T-helper 1 cell treated with Interleukin-12 subunit alpha and Interleukin-12 subunit beta and Interleukin-4 antibody, amounts not matched to agents 30 μg/mL and 1 μg/mL, for 36 hours (primary cell): ENCODE measurements at regions not wholly inside any gene's neighbourhood (a gene's known extent, or its start where the extent isn't known, plus 50 kb on each side); places are given as distances from the start of the nearest gene placed in this dataset.

Experiments used
- H3K27ac Mint-ChIP-seq: one replicate; pipeline ENCODE4 v1.8.0; 2021; ENCODE audit warnings: mild to moderate bottlenecking, mixed read lengths
- H3K27me3 Mint-ChIP-seq: one replicate; pipeline ENCODE4 v1.8.0; 2021; ENCODE audit warnings: low read depth, mixed read lengths
- H3K36me3 Mint-ChIP-seq: one replicate; pipeline ENCODE4 v1.8.0; 2021; ENCODE audit warnings: low read depth, mixed read lengths
- H3K4me1 Mint-ChIP-seq: one replicate; pipeline ENCODE4 v1.8.0; 2021; ENCODE audit warnings: low read depth, mixed read lengths
- H3K4me3 Mint-ChIP-seq: one replicate; pipeline ENCODE4 v1.8.0; 2021; ENCODE audit warnings: mild to moderate bottlenecking, moderate library complexity, mixed read lengths
- H3K9me3 Mint-ChIP-seq: one replicate; pipeline ENCODE4 v1.8.0; 2021; ENCODE audit warnings: mixed read lengths

DNA sequence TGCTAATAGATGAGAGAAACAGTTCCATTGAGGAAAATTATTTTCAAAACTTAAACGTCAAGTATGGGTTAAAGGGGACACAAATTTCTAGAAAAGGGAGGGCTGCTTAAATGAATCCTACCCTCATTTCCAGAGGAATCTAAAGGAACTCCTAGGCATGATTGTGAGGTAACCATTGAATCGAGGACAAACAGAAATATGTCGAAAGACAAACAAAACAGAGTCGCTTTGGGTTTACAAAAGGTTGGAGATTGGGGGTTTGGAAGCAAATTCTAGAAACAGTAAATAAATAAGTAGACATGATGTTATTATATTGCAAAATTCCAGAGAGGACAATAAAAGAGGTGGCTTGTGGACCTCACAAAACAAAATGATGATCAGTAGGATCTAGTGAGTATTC is 173.1 kb downstream of the FTCDNL1 start:
- no peaks in the 10 kb centered on the region for H3K4me1 Mint-ChIP-seq
- no peak overlapping the region for H3K4me3 Mint-ChIP-seq
- H3K9me3 Mint-ChIP-seq = no peaks in the 10 kb centered on the region
- H3K27ac Mint-ChIP-seq = no peak overlapping the region
- no peaks in the 10 kb centered on the region for H3K36me3 Mint-ChIP-seq
- H3K27me3 Mint-ChIP-seq = peaks cover 21% of the 10 kb centered on the region

DNA sequence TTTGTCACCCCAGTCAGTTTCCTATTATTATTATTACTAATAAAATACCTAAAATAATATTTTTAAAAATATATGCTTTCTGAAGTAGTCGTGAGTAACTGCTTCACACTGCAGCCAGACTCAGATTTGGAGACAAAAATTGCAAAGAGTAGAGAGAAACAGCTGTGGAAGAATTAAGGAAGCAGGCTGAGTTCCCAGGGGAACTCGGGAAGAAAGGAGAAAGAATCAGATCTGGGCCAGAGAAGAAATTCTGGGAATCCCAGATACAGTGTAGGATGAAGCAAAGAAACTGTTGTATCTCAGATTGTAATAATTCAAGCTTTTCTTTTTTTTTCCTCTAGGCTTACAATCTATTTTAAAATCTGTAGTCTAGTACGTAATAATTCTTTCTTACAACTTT is 182.3 kb downstream of the FTCDNL1 start:
- H3K27me3 Mint-ChIP-seq = no peaks in the 10 kb centered on the region
- no peak overlapping the region for H3K4me3 Mint-ChIP-seq
- no peaks in the 10 kb centered on the region for H3K36me3 Mint-ChIP-seq
- no peak overlapping the region for H3K27ac Mint-ChIP-seq
- H3K4me1 Mint-ChIP-seq = no peaks in the 10 kb centered on the region
- H3K9me3 Mint-ChIP-seq = no peaks in the 10 kb centered on the region

DNA sequence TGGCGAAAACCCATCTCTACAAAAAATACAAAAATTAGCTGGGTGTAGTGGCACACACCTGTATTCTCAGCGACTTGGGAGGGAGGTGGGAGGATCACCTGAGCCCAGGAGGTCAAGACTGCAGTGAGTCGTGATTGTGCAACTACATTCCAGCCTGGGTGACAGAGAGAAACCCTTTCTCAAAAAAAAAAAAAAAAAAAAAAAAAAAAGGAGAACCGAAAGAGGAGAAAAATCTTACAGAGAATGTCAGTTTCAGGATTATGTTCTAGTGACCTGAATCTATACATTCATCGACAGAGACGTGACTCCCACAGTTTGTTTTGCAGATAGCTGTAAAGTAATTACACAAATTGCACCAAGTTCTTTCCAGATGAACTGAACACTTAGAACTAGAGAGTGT is 187.8 kb downstream of the FTCDNL1 start:
- H3K27ac Mint-ChIP-seq = no peak overlapping the region
- H3K4me3 Mint-ChIP-seq = no peak overlapping the region
- H3K9me3 Mint-ChIP-seq = peaks cover 6% of the 10 kb centered on the region
- H3K27me3 Mint-ChIP-seq = peaks cover 12% of the 10 kb centered on the region
- no peaks in the 10 kb centered on the region for H3K36me3 Mint-ChIP-seq
- no peaks in the 10 kb centered on the region for H3K4me1 Mint-ChIP-seq

DNA sequence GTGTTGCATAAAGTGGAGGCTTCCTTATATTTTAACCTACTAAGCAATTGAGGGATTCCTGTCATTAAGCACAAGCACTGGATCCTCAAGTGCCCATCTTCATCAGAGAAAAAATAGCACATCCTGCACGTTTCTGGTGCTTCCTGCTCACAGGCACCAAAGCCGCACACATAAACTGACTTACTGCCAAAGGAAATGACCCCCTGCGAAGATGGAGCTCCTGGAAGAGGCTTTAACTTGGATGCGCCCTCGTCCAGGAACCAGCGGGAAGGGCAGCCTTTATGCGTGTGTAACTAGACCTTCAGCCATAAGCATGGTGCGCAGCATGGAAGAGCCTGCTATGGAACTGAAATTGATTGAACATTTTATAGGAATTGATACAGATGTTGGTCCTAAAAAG is 188.7 kb downstream of the FTCDNL1 start:
- Mint-ChIP-seq H3K4me3 (no peak overlapping the region), H3K27ac (no peak overlapping the region), H3K9me3 (peaks cover 6% of the 10 kb centered on the region), H3K4me1 (no peaks in the 10 kb centered on the region), H3K27me3 (peaks cover 20% of the 10 kb centered on the region), H3K36me3 (no peaks in the 10 kb centered on the region)

DNA sequence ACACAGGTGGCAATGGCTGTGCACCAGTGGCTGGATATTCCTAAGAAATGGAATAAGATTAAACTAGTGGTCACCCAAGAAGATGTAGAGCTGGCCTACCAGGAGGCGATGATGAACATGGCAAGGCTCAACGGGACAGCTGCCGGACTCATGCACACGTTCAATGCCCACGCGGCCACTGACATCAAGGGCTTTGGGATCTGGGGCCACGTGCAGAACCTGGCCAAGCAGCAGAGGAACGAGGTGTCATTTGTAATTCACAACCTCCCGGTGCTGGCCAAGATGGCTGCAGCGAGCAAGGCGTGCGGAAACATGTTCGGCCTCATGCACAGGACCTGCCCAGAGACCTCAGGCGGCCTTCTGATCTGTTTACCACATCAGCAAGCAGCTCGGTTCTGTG is 190.8 kb downstream of the FTCDNL1 start:
- Mint-ChIP-seq H3K27me3 (peaks cover 23% of the 10 kb centered on the region), H3K9me3 (peaks cover 6% of the 10 kb centered on the region), H3K4me3 (no peak overlapping the region), H3K27ac (no peak overlapping the region), H3K4me1 (no peaks in the 10 kb centered on the region), H3K36me3 (no peaks in the 10 kb centered on the region)

DNA sequence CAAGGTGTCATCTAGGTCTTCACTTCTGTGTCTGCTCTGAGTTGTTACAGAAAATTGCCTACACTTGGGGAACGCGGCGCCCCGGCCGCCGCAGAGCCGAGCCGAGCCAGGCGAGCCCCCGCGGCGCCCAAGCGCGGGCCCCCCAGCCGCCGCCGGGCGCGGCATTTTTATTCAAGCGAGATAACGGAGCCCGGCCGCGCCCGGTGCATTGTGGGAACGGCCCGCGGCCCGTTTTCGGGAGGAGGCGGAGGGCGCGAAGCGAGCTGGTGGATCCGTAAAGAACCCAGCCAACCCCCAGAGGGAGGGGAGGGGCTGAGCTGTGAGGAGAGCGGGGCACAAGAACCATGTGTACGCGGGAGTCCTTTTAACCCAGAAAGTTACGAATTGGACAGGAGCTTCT is 191.8 kb downstream of the FTCDNL1 start:
- Mint-ChIP-seq H3K9me3 (peaks cover 6% of the 10 kb centered on the region), H3K4me3 (no peak overlapping the region), H3K27ac (no peak overlapping the region), H3K36me3 (no peaks in the 10 kb centered on the region), H3K27me3 (peaks cover 23% of the 10 kb centered on the region), H3K4me1 (no peaks in the 10 kb centered on the region)

DNA sequence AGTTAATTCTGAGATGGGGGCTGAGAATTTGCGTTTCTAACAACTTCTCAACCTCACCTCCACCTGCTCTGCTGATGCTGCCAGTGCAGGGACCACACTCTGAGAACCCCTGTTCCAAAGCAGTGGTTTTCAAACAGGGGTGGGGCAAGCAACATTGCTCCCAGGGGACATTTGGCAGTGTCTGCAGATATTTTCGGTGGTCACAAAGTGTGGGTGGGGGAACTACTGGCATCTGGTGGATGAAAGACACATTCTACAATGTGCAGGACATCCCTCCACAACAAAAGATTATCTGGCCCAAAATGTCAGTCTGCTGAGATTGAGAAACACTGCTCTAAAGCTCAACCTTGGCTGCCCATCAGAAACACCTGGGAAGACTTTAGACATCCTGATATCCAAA is 188.7 kb upstream of the SATB2 start:
- Mint-ChIP-seq H3K4me1 (no peaks in the 10 kb centered on the region), H3K36me3 (no peaks in the 10 kb centered on the region), H3K4me3 (no peak overlapping the region), H3K9me3 (no peaks in the 10 kb centered on the region), H3K27me3 (no peaks in the 10 kb centered on the region), H3K27ac (no peak overlapping the region)

DNA sequence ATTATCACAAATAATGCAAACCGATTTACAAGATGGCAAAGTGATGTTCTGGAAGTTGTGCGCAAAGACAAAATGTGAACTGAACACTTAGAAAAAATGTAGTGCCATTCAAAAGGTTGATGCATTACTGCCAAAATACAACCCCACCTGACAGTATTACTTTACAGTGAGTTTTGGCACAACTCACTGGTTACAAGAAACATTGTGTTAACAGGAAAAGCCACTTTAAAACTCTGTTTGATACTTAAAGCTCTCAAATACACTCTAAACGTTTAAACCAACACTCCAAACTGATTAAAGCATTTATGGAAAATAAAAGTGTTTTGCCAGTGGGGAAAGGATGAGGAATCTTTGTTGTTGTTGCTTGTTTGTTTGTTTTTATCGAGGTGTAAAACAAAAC is 173.4 kb upstream of the SATB2 start:
- Mint-ChIP-seq H3K27ac (no peak overlapping the region), H3K4me1 (no peaks in the 10 kb centered on the region), H3K27me3 (peaks cover 4% of the 10 kb centered on the region), H3K9me3 (no peaks in the 10 kb centered on the region), H3K36me3 (no peaks in the 10 kb centered on the region), H3K4me3 (no peak overlapping the region)

DNA sequence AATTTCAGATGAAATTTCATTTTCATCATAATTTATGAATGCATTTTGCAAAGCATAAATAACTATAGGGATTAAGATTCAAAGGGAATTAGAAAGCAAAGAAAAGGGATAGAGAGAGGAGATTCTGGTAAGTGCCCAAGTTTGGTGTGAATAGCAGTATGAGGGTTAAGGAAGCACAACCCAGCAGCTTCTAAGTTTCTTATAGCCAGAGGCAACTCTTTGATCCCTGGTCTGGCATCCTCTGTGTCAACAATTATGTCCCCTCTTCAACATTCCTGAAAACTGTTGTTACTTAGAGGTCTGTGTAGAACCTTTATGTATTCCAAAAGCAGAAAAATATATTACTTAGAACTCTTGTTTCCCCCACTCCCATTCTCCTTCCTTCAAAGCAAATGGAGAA is 171.6 kb upstream of the SATB2 start:
- Mint-ChIP-seq H3K27ac (no peak overlapping the region), H3K27me3 (peaks cover 4% of the 10 kb centered on the region), H3K4me1 (no peaks in the 10 kb centered on the region), H3K9me3 (no peaks in the 10 kb centered on the region), H3K36me3 (no peaks in the 10 kb centered on the region), H3K4me3 (no peak overlapping the region)

DNA sequence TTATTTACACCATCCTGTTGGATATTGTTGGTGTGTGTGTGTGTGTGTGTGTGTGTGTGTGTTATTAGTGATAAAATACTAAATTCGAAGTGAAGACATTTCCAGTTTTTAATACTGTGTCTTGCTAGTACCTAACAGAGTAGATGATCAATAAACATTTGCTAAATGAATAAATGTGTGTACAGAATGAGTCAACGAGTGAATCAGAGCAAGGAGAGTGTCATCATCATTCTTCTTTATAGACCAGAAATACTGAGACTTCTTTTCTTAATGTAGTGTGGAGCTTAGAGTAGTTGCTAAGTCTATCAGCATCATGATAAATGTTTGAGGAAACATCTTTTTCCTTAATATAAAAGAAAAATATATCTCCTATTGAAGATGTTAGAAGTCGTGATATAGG is 169.7 kb upstream of the SATB2 start:
- no peaks in the 10 kb centered on the region for H3K4me1 Mint-ChIP-seq
- H3K27ac Mint-ChIP-seq = no peak overlapping the region
- no peaks in the 10 kb centered on the region for H3K9me3 Mint-ChIP-seq
- H3K36me3 Mint-ChIP-seq = no peaks in the 10 kb centered on the region
- peaks cover 4% of the 10 kb centered on the region for H3K27me3 Mint-ChIP-seq
- no peak overlapping the region for H3K4me3 Mint-ChIP-seq

DNA sequence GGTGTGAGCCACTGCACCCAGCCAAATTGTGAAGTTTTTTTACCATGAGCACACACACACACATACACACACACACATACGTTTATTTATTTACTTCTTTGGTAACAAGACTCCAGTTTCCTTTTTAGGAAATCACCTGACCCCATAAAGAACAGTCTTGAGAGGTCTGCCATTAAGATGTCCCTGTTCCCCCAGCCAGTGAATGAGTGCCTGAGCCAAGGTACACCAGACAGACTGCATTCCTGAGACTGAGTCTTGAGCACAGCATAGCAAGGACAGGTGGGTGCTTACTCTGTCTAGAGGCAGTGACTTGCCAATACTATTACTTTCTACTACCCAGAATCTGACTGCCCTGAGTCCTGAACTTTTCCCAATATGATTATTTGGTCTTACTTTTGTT is 167.2 kb upstream of the SATB2 start:
- Mint-ChIP-seq H3K36me3 (no peaks in the 10 kb centered on the region), H3K27ac (no peak overlapping the region), H3K4me3 (no peak overlapping the region), H3K9me3 (no peaks in the 10 kb centered on the region), H3K4me1 (no peaks in the 10 kb centered on the region), H3K27me3 (peaks cover 4% of the 10 kb centered on the region)

DNA sequence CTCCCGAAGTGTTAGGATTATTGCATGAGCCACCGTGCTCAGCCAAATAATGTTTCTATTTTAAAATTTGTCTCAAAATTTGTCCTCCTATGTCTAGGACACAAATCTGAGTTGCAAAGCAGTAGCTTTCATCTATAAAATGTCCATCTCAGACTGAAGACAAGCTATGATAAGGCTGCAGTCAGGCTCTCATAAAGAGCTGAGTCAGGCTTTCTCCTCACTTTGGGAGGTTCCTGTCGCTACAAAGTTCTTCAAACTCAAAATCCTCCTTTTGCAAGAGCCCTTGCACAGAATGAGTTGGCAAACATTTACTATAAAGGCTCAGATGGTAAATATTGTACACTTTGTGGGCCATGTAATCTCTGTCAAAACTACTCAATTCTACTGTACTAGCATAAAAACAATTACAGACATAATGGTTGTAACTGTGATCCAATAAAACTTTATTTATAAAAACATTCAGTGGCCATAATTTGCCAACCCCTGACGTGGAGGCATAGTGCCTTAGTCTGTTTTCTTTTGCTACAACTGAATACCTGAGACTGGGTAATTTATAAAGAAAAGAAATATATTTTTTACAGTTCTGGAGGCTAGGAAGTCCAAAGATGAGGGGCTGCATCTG is 154.9 kb upstream of the SATB2 start:
- no peaks in the 10 kb centered on the region for H3K36me3 Mint-ChIP-seq
- no peak overlapping the region for H3K4me3 Mint-ChIP-seq
- no peak overlapping the region for H3K27ac Mint-ChIP-seq
- no peaks in the 10 kb centered on the region for H3K27me3 Mint-ChIP-seq
- no peaks in the 10 kb centered on the region for H3K9me3 Mint-ChIP-seq
- no peaks in the 10 kb centered on the region for H3K4me1 Mint-ChIP-seq

DNA sequence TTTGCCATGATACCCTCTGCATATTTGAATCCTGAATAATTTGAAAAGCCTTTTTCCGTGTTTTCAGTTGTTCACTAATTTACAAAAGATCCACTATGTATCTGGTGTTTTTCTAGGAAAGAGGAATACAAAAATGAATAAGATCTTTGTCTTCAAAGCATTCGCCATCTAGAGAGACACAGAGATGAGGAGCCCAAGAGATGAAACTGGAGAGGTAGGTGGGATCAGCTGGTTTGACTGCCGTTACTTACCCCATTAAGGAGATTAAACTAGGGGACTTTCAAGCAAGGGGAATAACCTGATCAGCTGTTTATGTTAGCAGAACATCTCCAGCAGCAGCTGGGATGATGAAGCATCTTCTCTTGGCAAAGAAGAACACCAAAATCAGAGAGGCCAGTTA is 150.2 kb upstream of the SATB2 start:
- H3K36me3 Mint-ChIP-seq = no peaks in the 10 kb centered on the region
- H3K4me1 Mint-ChIP-seq = peaks cover 3% of the 10 kb centered on the region
- H3K27me3 Mint-ChIP-seq = peaks cover 6% of the 10 kb centered on the region
- no peak overlapping the region for H3K27ac Mint-ChIP-seq
- H3K9me3 Mint-ChIP-seq = no peaks in the 10 kb centered on the region
- no peak overlapping the region for H3K4me3 Mint-ChIP-seq

DNA sequence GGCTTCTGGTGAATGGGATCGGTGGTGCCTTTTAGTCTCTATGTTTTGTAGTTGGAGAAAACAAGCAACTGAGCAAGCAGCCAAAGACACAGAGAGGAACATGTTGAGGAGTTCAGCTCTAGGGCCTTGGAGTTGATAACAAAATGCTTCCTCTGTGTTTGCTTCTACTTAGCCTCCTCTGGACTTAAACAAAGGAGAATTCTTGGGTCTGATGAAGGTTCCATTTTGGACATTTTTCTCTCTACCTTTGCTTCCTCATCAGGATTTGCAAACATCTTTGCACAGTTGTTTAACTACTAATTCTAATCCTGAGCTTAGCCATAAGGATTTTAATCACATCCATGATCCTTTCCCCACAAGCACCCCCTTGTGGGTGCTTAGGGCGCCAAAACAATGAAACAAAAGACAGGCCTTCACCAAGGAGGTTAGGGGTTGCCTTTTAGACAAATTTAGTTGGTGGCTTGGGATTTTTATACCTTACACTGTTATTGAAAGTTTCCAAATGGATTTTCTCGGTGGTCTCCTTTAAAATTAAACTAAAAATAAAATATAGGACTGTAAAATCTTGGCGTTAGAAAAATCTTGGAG is 148.5 kb upstream of the SATB2 start:
- H3K4me3 Mint-ChIP-seq = no peak overlapping the region
- H3K36me3 Mint-ChIP-seq = no peaks in the 10 kb centered on the region
- peaks cover 3% of the 10 kb centered on the region for H3K4me1 Mint-ChIP-seq
- no peaks in the 10 kb centered on the region for H3K9me3 Mint-ChIP-seq
- H3K27ac Mint-ChIP-seq = no peak overlapping the region
- H3K27me3 Mint-ChIP-seq = peaks cover 11% of the 10 kb centered on the region

DNA sequence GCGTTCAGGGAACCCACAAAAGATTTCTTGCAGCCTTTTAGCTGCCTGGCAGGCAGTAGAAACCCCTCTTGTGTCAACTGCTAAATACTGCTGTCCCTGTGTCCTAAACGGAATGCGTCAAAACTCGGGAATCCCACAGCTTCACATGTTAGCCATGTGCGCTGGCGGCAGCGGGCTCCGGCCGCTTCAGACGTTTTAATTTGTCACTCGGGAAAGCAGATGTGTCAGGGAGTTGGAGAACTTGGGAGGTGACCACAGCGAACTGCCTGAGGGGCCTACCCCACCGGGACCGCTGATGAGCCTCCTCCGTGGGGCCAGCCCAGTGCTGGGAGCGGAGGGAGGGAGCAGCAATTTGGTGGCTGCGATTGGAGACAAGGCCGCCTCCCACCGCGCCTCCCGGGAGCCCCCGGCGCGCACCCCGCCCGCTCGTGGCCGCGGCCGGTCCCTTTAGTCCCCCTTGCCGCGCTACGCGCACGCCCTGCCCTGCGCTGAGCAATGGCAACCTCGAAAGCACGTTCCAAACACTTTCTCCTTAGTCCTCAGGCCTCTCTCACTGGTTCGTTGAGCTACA is 146.1 kb upstream of the SATB2 start:
- H3K9me3 Mint-ChIP-seq = no peaks in the 10 kb centered on the region
- H3K36me3 Mint-ChIP-seq = no peaks in the 10 kb centered on the region
- no peak overlapping the region for H3K27ac Mint-ChIP-seq
- peaks cover 3% of the 10 kb centered on the region for H3K4me1 Mint-ChIP-seq
- H3K4me3 Mint-ChIP-seq = no peak overlapping the region
- peaks cover 11% of the 10 kb centered on the region for H3K27me3 Mint-ChIP-seq
